ENCODE measurements at regions not wholly inside any gene's neighbourhood (a gene's known extent, or its start where the extent isn't known, plus 50 kb on each side); places are given as distances from the start of the nearest gene placed in this dataset.

DNA sequence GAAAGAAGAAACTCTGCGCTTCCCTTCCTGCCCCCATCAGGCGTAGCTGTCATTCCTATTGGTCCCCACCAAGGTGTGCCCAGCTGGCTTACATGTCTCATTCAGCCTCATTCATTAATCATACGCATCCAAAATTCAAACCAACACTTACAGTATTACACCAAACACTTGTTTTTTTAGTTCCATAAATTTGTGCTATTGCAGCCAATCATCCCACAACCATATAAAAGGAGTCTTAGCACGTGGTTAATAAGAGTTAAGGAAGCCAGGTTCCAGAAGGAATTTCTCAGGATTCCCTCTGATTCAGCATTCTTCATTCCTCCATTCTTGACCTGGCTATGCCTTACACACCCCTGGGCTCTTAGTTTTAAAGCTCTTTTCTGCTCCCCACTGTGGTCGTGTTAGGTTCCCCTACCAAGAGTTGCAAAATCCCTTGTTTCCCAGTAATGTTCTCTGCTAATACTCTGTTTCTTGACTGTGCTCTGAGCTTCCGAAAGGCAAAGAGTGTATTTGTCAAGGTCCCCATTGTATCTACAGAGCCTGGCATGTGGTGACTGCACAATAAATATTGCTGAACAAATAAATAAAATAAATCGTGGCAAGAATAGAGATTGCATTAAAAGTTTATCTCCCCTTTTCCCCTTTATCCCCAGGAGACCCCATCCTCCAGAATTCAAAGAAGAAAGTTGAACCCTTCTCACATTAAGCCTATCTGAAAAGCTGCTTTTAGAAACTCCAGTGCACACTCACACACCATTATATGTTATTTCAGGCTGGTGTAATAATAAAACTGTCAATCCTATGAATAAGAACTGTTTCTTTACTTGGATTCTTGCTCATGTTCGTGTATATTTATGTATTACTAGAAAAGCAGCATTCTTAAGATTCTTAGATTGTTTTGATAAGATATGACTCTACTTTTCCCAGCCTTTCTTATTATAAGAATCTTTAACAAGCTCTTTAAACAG is 514.4 kb downstream of the INHBA start:
- TF ChIP-seq, protein P1, sequence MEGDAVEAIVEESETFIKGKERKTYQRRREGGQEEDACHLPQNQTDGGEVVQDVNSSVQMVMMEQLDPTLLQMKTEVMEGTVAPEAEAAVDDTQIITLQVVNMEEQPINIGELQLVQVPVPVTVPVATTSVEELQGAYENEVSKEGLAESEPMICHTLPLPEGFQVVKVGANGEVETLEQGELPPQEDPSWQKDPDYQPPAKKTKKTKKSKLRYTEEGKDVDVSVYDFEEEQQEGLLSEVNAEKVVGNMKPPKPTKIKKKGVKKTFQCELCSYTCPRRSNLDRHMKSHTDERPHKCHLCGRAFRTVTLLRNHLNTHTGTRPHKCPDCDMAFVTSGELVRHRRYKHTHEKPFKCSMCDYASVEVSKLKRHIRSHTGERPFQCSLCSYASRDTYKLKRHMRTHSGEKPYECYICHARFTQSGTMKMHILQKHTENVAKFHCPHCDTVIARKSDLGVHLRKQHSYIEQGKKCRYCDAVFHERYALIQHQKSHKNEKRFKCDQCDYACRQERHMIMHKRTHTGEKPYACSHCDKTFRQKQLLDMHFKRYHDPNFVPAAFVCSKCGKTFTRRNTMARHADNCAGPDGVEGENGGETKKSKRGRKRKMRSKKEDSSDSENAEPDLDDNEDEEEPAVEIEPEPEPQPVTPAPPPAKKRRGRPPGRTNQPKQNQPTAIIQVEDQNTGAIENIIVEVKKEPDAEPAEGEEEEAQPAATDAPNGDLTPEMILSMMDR (IDR thresholded peaks at IDR 0.05) = no peak
- H3K27ac ChIP-seq = no peak overlapping the region

DNA sequence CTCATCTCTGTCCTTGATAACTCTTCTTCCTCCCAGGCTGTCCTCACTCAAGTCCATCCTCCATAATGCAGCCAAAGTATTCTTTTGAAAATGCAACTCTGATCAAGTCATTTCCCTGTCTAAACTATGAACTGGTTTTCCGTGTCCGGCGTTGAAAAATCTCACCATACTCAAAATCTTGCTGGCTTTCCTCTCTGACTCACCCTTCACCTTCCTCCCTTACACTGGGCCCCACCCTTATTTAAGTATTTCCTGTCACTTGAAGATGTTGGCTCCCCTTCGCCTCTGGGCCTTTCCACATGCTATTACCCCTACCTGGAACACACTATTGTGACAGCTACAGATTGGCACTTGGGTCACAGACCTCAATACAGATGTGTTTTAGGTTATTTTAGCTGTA is 515.6 kb downstream of the INHBA start:
- Histone ChIP-seq H3K36me3 (no peaks in the 10 kb centered on the region), H3K27ac (no peak overlapping the region), H3K9me3 (no peaks in the 10 kb centered on the region), H3K27me3 (no peaks in the 10 kb centered on the region), H3K4me1 (ENCODE audit: control insufficient read depth in 1 of 2, insufficient read depth in 1 of 2, low read depth in 1 of 2, low read length in 1 of 2) (no peaks in the 10 kb centered on the region), H3K4me3 (ENCODE audit: low read depth in 1 of 2, low read length in 1 of 2) (no peak overlapping the region)
- TF ChIP-seq, protein P1 (IDR thresholded peaks at IDR 0.05) = no peak

More for the DNA sequence above, 514.4 kb downstream of the INHBA start:
- no peak overlapping the region for H3K4me3 ChIP-seq (ENCODE audit: low read depth in 1 of 2, low read length in 1 of 2)
- no peaks in the 10 kb centered on the region for H3K36me3 ChIP-seq
- H3K4me1 ChIP-seq (ENCODE audit: control insufficient read depth in 1 of 2, insufficient read depth in 1 of 2, low read depth in 1 of 2, low read length in 1 of 2) = no peaks in the 10 kb centered on the region
- H3K9me3 ChIP-seq = no peaks in the 10 kb centered on the region
- no peaks in the 10 kb centered on the region for H3K27me3 ChIP-seq

DNA sequence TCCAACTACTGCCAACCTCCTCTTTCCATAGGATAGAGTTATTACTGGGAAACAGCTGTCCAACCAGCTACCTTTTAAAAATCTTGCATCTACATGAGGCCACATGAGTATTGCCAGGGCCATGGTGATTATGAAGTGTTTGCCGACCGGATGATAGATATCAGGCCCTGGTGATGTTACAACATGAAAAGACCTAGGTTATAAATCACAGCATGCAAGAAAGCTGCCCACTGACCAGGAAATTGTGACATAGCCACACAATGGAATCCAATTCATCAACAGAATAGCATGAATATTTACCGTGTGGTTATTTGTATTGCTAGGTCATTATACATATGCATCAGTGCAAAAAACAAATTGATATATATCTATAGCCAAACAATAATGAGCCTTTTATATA is 517.0 kb downstream of the INHBA start:
- H3K9me3 ChIP-seq = no peaks in the 10 kb centered on the region
- no peaks in the 10 kb centered on the region for H3K36me3 ChIP-seq
- no peaks in the 10 kb centered on the region for H3K27me3 ChIP-seq
- no peak overlapping the region for H3K4me3 ChIP-seq (ENCODE audit: low read depth in 1 of 2, low read length in 1 of 2)
- H3K4me1 ChIP-seq (ENCODE audit: control insufficient read depth in 1 of 2, insufficient read depth in 1 of 2, low read depth in 1 of 2, low read length in 1 of 2) = no peaks in the 10 kb centered on the region
- TF ChIP-seq, protein P1 (IDR thresholded peaks at IDR 0.05) = no peak
- no peak overlapping the region for H3K27ac ChIP-seq

DNA sequence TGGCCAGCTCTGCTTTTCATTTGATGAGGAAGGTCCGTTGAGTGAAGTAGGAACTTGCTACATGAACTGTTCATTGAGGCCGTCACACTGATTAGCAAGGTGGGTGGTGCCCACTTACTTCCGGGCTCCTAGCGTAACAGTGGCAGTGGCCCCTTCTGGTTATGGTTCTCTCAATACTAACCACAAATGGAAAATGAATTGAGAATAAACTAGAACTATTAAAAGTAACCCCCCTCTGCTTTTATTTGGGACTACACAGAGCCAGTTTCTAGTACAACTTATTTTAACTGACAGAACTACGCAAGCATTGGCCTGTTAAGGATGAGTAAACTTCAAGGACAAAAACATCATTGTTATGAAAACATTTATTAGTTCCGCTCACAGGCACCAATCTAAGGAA is 519.1 kb downstream of the INHBA start:
- Histone ChIP-seq H3K27me3 (no peaks in the 10 kb centered on the region), H3K4me3 (ENCODE audit: low read depth in 1 of 2, low read length in 1 of 2) (no peak overlapping the region), H3K27ac (no peak overlapping the region), H3K9me3 (no peaks in the 10 kb centered on the region), H3K36me3 (no peaks in the 10 kb centered on the region), H3K4me1 (ENCODE audit: control insufficient read depth in 1 of 2, insufficient read depth in 1 of 2, low read depth in 1 of 2, low read length in 1 of 2) (peaks cover 0 to 1% of the 10 kb centered on the region in 2 experiments)
- TF ChIP-seq, protein P1 (IDR thresholded peaks at IDR 0.05) = no peak

DNA sequence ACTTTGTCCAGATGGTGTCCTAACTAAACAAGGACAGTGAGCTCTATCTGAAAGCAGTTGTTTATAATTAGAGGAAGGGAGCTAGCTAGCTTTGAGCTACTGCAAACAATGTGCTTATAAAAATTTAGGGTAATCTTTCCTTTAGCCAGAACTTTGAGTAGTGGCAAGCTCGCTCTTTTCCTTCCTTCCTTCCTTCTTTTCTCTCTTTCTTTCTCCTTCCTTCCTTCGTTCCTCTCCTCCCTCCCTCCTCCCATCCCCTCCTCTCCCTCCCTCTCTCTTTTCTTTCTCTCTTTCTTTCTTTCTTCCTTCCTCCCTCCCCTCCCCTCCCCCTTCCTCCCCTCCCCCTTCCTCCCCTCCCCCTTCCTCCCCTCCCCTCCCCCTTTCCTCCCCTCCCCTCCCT is 520.1 kb downstream of the INHBA start:
- TF ChIP-seq, protein P1 (IDR thresholded peaks at IDR 0.05) = no peak
- Histone ChIP-seq H3K9me3 (no peaks in the 10 kb centered on the region), H3K27ac (no peak overlapping the region), H3K4me3 (ENCODE audit: low read depth in 1 of 2, low read length in 1 of 2) (no peak overlapping the region), H3K36me3 (no peaks in the 10 kb centered on the region), H3K27me3 (no peaks in the 10 kb centered on the region), H3K4me1 (ENCODE audit: control insufficient read depth in 1 of 2, insufficient read depth in 1 of 2, low read depth in 1 of 2, low read length in 1 of 2) (peaks cover 0 to 3% of the 10 kb centered on the region in 2 experiments)
